ENCODE measurements at regions not wholly inside any gene's neighbourhood (a gene's known extent, or its start where the extent isn't known, plus 50 kb on each side); places are given as distances from the start of the nearest gene placed in this dataset.

- peaks cover 24% of the 10 kb centered on the region for H3K4me1 ChIP-seq
- peaks cover 14% of the 10 kb centered on the region for H3K4me1 Mint-ChIP-seq (ENCODE audit: low read depth, unreplicated experiment)
- no peak overlapping the region for H3K4me3 ChIP-seq (ENCODE audit: low read depth, low read length)
- no peak overlapping the region for H3K4me3 Mint-ChIP-seq (ENCODE audit: unreplicated experiment)
- H3K9me3 Mint-ChIP-seq (ENCODE audit: unreplicated experiment) = peaks cover 8% of the 10 kb centered on the region
- POLR2A ChIA-PET = no interaction called here
- 0 out of 2 replicates have a peak, but pooled peaks cover 5% of the 10 kb centered on the region for H3K9me3 ChIP-seq
- intact Hi-C loops (cut with micrococcal nuclease; ENCODE audit: unreplicated experiment) = loop anchor here (5.0 kb wide), 1 partner anchor 73 kb away; no protein-coding TSS in a partner anchor
- DNase-seq = no peak
- no TSS peak for BruUV-seq (replicated peaks)
- H3K36me3 Mint-ChIP-seq (ENCODE audit: insufficient read depth, unreplicated experiment) = no peaks in the 10 kb centered on the region
- CTCF ChIA-PET = no interaction called here
- H3K36me3 ChIP-seq (ENCODE audit: control insufficient read depth, insufficient read depth, low read length) = no peaks in the 10 kb centered on the region
- no peak overlapping the region for H3K27ac Mint-ChIP-seq (ENCODE audit: unreplicated experiment)
- TF ChIP-seq CTCF (IDR thresholded peaks at IDR 0.05; ENCODE audit: insufficient read depth in 1 of 2, low read depth in 1 of 2, low read length in 1 of 2, severe bottlenecking in 1 of 2, unreplicated experiment in 1 of 2) = no peak
- no peaks in the 10 kb centered on the region for H3K27me3 Mint-ChIP-seq (ENCODE audit: insufficient read depth, unreplicated experiment)
- no peaks in the 10 kb centered on the region for H3K27me3 ChIP-seq (replicated peaks; ENCODE audit: control insufficient read depth, insufficient read depth, low read length)
Measured at GRCh38 chr1:5644281-5645134, 347.7 kb downstream of the NPHP4 start.

GRCh38 chr1:5643360-5644107, 348.7 kb downstream of the NPHP4 start:
- CTCF ChIA-PET = no interaction called here
- peaks cover 14% of the 10 kb centered on the region for H3K4me1 Mint-ChIP-seq (ENCODE audit: low read depth, unreplicated experiment)
- H3K4me3 Mint-ChIP-seq (ENCODE audit: unreplicated experiment) = no peak overlapping the region

More at GRCh38 chr1:5643360-5644107, 348.7 kb downstream of the NPHP4 start:
- H3K27me3 Mint-ChIP-seq (ENCODE audit: insufficient read depth, unreplicated experiment) = no peaks in the 10 kb centered on the region
- no peak overlapping the region for H3K27ac Mint-ChIP-seq (ENCODE audit: unreplicated experiment)
- Histone ChIP-seq H3K27me3 (replicated peaks; ENCODE audit: control insufficient read depth, insufficient read depth, low read length) (no peaks in the 10 kb centered on the region), H3K36me3 (ENCODE audit: control insufficient read depth, insufficient read depth, low read length) (no peaks in the 10 kb centered on the region), H3K4me1 (peaks cover 23% of the 10 kb centered on the region), H3K4me3 (ENCODE audit: low read depth, low read length) (no peak overlapping the region), H3K9me3 (0 out of 2 replicates have a peak, but pooled peaks cover 5% of the 10 kb centered on the region)
- POLR2A ChIA-PET = no interaction called here
- TF ChIP-seq CTCF (IDR thresholded peaks at IDR 0.05; ENCODE audit: insufficient read depth in 1 of 2, low read depth in 1 of 2, low read length in 1 of 2, severe bottlenecking in 1 of 2, unreplicated experiment in 1 of 2) = no peak
- intact Hi-C loops (cut with micrococcal nuclease; ENCODE audit: unreplicated experiment) = no loop called here
- no TSS peak for BruUV-seq (replicated peaks)
- no peak for DNase-seq
- H3K36me3 Mint-ChIP-seq (ENCODE audit: insufficient read depth, unreplicated experiment) = no peaks in the 10 kb centered on the region
- peaks cover 8% of the 10 kb centered on the region for H3K9me3 Mint-ChIP-seq (ENCODE audit: unreplicated experiment)

Data from Caco-2 (cell line).